Mammary epithelial cell (primary cell): ENCODE measurements at regions not wholly inside any gene's neighbourhood (a gene's known extent, or its start where the extent isn't known, plus 50 kb on each side); places are given as distances from the start of the nearest gene placed in this dataset.

Experiments
- EZH2 ChIP-seq: IDR thresholded peaks from 2 replicates; pipeline ENCODE4 v1.6.1; 2012; ENCODE audit warnings: low read length, inconsistent platforms, borderline replicate concordance
- TF ChIP-seq, protein P1 (sequence below), 2 donors: IDR thresholded peaks in 1 of 2; conservative IDR thresholded peaks in 1 of 2; 2 replicates each; pipeline ENCODE4 v1.5.1; 2011 to 2012; ENCODE audit warnings: inconsistent platforms in 2 of 2, low read length in 2 of 2, mild to moderate bottlenecking in 2 of 2, control low read depth in 1 of 2, low read depth in 1 of 2; ENCODE audit not compliant: insufficient read depth in 1 of 2; ENCODE audit errors: extremely low read depth in 1 of 2

DNA sequence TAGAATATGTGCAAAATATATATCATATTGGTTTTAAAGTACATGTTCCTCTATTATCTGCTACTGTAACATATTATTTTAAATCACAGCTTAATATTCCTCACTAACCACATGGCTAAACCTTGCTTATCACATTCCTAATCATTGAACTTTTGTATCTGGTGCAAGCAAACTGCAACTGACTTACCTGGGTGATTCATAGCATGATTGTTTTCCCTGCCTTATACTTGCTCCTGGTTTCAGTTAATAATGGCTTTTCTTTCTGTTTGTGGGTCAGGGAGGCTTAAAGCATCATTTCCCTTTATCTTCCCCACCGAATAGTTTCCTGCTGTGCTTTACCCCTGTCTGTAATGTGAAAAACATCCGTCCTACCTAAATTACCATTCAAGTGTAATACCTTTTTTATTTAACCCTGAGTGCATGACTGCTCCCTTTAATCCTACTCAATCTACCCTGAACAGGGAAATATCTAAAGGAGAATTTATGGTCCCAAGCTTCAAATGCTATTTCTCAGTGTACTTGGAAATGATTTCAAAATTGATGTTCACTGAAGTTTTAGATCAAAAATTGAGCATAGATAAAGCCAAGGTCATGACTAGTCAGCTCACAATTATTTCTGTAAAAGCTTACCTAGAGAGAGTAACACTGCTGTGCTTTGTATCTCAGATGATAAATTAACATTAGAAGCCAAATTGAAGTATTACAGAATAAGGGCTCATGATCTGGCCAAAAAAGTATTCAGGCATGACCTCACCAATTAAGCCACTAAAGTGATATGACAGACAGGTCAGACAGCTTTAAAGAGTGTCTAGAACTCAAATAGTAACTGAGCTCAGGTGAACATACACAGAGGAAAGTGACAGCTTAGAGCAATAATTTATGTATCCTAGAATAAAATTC is 507.1 kb downstream of the BRINP3 start:
- TF ChIP-seq, protein P1, sequence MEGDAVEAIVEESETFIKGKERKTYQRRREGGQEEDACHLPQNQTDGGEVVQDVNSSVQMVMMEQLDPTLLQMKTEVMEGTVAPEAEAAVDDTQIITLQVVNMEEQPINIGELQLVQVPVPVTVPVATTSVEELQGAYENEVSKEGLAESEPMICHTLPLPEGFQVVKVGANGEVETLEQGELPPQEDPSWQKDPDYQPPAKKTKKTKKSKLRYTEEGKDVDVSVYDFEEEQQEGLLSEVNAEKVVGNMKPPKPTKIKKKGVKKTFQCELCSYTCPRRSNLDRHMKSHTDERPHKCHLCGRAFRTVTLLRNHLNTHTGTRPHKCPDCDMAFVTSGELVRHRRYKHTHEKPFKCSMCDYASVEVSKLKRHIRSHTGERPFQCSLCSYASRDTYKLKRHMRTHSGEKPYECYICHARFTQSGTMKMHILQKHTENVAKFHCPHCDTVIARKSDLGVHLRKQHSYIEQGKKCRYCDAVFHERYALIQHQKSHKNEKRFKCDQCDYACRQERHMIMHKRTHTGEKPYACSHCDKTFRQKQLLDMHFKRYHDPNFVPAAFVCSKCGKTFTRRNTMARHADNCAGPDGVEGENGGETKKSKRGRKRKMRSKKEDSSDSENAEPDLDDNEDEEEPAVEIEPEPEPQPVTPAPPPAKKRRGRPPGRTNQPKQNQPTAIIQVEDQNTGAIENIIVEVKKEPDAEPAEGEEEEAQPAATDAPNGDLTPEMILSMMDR (conservative IDR thresholded peaks at IDR 0.05 in 1 of 2, IDR thresholded peaks at IDR 0.05 in 1 of 2; ENCODE audit: extremely low read depth in 1 of 2, insufficient read depth in 1 of 2, low read depth in 1 of 2, low read length in 2 of 2) = no peak
- TF ChIP-seq EZH2 = no peak
